ENCODE measurements at regions not wholly inside any gene's neighbourhood (a gene's known extent, or its start where the extent isn't known, plus 50 kb on each side); places are given as distances from the start of the nearest gene placed in this dataset.

DNA sequence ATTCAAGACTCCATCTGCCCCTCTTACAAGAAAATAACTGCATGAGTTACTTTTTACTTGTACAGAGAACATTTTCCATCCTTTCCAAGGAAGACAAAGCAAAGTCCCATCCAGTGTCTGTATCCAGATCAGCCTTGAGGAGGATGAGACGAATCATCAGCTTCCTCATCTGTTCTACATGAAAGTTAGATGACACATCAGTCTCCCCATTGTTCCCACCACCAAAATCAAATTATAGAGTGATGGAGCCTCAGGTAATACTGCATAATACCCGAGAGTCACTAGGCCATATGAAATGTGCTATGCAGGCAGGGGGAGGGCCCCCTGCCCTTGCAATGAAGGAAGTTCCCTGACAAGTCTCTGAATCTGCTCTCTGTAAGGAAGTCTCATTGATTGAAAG is 1244.6 kb upstream of the SLC10A2 start:
- Histone ChIP-seq H3K4me3 (no peak overlapping the region), H3K36me3 (ENCODE audit: low read depth) (no peaks in the 10 kb centered on the region), H3K4me1 (ENCODE audit: low read depth) (no peaks in the 10 kb centered on the region), H3K9me3 (no peaks in the 10 kb centered on the region)
- intact Hi-C loops (cut with DNase I, micrococcal nuclease): no loop called here
- DNase-seq (no peak), ATAC-seq (no peak)
- TF ChIP-seq, protein P1, sequence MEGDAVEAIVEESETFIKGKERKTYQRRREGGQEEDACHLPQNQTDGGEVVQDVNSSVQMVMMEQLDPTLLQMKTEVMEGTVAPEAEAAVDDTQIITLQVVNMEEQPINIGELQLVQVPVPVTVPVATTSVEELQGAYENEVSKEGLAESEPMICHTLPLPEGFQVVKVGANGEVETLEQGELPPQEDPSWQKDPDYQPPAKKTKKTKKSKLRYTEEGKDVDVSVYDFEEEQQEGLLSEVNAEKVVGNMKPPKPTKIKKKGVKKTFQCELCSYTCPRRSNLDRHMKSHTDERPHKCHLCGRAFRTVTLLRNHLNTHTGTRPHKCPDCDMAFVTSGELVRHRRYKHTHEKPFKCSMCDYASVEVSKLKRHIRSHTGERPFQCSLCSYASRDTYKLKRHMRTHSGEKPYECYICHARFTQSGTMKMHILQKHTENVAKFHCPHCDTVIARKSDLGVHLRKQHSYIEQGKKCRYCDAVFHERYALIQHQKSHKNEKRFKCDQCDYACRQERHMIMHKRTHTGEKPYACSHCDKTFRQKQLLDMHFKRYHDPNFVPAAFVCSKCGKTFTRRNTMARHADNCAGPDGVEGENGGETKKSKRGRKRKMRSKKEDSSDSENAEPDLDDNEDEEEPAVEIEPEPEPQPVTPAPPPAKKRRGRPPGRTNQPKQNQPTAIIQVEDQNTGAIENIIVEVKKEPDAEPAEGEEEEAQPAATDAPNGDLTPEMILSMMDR (IDR thresholded peaks at IDR 0.05): no peak

DNA sequence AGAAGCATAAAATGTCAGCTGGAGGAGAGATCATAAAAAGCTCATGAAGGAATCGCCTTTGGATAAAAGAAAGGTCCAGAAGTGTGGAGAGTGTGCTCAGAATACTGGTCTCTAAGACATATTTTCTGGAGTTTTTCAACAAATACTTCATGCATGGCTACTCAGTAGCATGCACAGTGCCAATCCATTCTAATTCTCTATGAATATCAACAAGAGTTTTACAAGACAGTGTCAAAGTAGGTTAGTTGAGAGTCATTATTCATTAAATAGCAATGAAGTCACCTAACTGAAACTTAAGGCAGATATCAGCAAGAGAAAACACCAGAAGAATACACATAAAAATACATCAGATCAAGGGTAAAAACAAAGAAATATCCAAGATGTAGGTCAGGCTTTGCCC is 1243.2 kb upstream of the SLC10A2 start:
- no peaks in the 10 kb centered on the region for H3K36me3 ChIP-seq (ENCODE audit: low read depth)
- H3K4me3 ChIP-seq: no peak overlapping the region
- no peak for ATAC-seq
- TF ChIP-seq, protein P1 (IDR thresholded peaks at IDR 0.05): no peak
- intact Hi-C loops (cut with DNase I, micrococcal nuclease): loop anchor here in 1 of 2 donors (5.0 kb wide), 1 partner anchor 543 kb away; no protein-coding TSS in a partner anchor
- H3K9me3 ChIP-seq: no peaks in the 10 kb centered on the region
- no peak for DNase-seq
- no peaks in the 10 kb centered on the region for H3K4me1 ChIP-seq (ENCODE audit: low read depth)

DNA sequence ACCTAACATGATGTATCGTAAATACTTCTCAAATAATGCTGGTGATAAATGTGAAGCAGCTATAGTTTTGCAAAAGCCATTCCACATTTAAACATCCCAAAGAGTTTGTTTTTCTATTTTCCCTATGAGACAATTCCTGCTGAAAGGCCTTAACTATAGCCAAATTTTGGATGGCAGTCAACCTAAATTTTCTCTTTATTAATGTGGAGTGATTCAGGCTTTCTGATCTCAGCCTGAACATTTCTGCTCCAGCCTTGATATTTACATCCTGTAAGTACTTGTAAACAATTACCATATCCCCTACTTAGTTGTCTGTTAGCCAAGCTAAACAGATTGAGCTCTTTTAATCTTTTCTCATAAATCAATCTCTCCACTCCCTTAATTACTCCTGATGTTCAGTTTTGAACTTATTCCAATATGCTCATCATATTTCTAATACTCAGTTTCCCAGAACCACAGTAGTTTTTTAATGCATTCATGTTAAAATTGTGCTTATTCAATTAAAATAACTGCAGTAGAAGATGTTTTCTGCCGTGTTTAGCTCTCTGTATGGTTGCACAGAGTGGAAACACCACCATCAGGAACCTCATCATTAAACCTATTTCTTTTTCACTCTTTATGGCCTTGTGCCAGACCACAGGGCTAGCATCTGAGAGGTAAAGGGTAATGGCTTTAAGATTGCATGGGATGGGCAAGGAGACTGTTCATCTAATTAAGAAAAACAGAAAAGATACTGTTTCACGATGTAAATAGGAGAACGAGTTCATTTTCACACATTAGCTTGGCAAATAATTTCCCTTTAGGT is 1235.2 kb upstream of the SLC10A2 start:
- TF ChIP-seq, protein P1 (IDR thresholded peaks at IDR 0.05): no peak
- Histone ChIP-seq H3K4me3 (no peak overlapping the region), H3K4me1 (ENCODE audit: low read depth) (no peaks in the 10 kb centered on the region), H3K9me3 (no peaks in the 10 kb centered on the region), H3K36me3 (ENCODE audit: low read depth) (no peaks in the 10 kb centered on the region)
- intact Hi-C loops (cut with DNase I, micrococcal nuclease): no loop called here
- ATAC-seq (no peak), DNase-seq (no peak)

DNA sequence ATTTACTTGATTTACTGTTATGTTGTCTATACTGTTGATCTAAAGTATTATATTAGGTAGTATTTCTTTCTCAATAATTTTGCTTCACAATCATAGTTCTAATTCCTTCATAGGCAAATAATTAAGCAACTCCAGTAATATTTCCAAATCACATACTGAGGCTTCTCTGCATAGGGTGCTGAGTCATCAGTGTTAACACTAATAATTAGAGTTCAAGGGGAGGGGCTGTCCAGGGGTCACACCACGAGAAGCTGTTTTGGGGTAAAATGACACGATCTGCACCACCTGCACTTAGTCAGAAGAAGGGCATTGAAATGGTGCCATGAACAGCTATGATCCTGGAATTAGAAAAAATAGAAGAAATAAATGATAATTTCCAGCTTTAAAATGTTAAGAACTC is 1230.9 kb upstream of the SLC10A2 start:
- no peak overlapping the region for H3K4me3 ChIP-seq
- H3K4me1 ChIP-seq (ENCODE audit: low read depth): no peaks in the 10 kb centered on the region
- no peaks in the 10 kb centered on the region for H3K9me3 ChIP-seq
- H3K36me3 ChIP-seq (ENCODE audit: low read depth): no peaks in the 10 kb centered on the region
- TF ChIP-seq, protein P1 (IDR thresholded peaks at IDR 0.05): no peak
- ATAC-seq (no peak), DNase-seq (no peak)
- intact Hi-C loops (cut with DNase I, micrococcal nuclease): no loop called here

DNA sequence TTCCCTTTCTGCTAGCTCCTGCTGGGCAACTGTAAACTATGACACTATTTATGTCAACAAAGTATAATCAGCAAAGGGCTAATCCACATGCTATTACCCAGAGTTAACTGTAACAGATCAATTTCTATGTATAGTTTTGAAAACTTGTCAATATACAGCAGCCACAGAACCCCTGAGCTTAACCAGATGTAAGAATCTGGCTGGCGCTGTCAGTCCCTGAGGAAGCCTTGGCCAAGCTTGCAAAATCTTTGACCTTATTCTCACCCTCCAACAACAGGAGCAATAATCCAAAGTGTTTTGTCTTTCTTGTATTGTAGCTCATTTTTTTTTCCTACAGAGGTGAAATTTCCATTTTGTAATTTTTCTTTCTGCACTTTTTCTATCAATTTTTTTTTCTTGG is 1230.1 kb upstream of the SLC10A2 start:
- no peaks in the 10 kb centered on the region for H3K9me3 ChIP-seq
- TF ChIP-seq, protein P1 (IDR thresholded peaks at IDR 0.05): no peak
- H3K36me3 ChIP-seq (ENCODE audit: low read depth): no peaks in the 10 kb centered on the region
- intact Hi-C loops (cut with DNase I, micrococcal nuclease): no loop called here
- no peaks in the 10 kb centered on the region for H3K4me1 ChIP-seq (ENCODE audit: low read depth)
- ATAC-seq (no peak), DNase-seq (no peak)
- H3K4me3 ChIP-seq: no peak overlapping the region
